GM21360 (cell line): ENCODE measurements at regions not wholly inside any gene's neighbourhood (a gene's known extent, or its start where the extent isn't known, plus 50 kb on each side); places are given as distances from the start of the nearest gene placed in this dataset.
"Not testable (repeated sequence)": the region's sequence is repeated elsewhere in the genome, so short reads cannot be mapped to it uniquely, and the experiment has no call there.

Experiments
- ATAC-seq: cut with Tn5 transposase; IDR thresholded peaks from one replicate; pipeline ENCODE4 v1.9.1; 2021; ENCODE audit warnings: mild to moderate bottlenecking, moderate library complexity; ENCODE audit not compliant: unreplicated experiment

DNA sequence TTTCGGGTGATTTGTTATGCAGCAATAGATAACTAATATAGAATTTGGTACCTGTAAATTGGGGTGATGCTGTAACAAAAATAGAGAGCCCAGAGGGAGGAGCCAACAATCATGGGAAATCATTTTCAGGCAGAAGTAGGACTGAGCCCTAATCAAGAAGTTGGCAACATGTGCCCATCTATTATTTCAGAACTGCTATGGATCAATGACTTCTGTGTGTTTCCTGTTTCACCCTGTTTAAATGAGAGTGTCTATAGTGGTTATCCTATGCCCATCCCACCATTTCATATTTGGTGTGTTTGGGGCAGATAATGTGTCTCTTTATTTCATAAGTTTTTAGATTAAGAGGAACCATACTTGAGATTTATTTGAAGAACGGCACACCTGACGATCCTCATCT is 330.8 kb upstream of the CITED2 start:
- no peak for ATAC-seq

DNA sequence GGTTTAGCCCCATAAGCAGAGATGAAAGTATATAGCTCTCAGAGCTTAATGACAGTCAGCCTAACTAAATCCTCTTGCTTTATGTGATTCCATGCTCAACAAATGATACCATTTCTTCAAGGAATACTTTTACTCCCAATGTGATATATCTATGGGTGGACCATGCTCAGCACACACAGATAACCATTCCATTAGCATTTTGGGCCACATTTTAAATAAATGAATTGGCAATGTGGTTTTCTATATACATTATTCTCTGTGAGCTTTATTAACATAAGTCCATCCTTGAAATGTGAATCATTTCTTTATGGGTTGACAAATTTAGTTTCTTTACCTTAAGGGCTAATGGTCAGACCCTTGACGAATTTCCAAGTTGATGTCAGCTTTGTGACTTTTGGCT is 329.3 kb upstream of the CITED2 start:
- ATAC-seq, result no peak

DNA sequence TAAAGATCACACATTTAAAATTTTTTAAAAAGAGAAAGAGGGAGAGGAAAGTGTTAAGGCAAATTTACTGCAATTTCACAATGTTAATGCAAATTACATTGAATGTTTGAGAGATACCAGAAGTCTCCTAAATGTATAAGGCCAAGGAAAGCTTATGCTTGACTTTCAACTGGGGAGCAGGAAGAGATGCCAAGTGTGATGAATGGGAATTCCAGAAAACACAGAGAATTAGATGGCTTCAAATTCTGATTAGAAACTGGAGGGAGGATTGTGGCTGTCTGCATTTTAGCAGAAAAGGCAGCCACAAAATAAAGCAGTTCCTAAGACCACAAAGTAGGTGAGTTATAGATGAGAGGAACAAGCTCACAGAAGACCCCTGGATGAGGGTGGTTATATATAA is 328.3 kb upstream of the CITED2 start:
- ATAC-seq, result no peak

DNA sequence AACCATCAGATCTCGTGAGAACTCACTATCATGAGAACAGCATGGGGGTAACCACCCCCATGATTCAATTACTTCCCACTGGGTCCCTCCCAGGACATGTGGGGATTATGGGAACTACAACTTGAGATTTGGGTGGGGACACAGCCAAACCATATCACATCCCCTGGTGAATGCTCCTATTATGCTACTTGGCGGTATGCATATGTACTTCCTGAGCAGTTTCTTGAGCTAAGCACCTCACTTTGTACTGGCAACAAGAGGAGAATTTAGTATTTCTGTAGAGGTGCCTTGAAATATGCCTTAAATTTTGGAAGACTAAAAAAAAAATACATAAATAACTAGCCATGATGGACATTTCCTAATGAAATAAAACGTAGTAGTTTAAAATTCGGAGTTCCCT is 327.2 kb upstream of the CITED2 start:
- no peak for ATAC-seq

DNA sequence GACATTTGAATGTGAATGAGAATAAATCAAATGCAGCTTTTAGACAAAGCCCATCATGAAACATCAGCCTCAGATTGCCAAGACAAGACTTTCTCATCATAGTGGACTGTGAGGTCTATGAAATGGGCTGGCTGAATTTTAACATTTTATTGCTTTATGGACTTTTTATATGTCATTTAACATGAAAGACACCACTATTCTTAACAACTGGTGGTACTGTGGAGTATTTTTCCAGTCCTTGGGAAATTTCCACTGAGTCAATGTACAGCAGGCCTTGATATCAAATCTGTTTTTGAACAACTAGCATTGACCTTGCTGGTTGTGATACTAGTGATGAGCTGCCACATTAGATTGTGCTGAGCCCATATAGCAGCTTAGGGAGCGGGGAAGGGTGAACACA is 326.6 kb upstream of the CITED2 start:
- ATAC-seq, result no peak

DNA sequence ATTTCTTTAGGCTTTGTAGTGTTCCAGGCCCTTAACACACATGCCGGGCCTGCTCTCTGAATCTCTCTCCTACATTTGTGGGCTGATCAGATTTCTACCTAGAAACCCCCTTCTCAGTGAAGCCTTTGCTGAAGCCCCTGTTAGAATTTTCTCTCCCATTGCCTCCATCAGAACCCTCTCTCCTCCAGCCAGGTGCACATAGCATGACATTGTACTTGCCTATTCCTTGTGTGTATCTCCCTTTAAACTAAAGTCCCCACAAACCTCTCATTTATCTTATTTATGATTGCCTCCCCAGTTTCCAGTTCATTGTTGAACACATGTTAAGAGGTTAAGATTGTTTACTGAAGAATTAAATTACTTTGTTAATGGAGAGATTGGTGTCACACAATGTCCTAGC is 325.5 kb upstream of the CITED2 start:
- no peak for ATAC-seq

DNA sequence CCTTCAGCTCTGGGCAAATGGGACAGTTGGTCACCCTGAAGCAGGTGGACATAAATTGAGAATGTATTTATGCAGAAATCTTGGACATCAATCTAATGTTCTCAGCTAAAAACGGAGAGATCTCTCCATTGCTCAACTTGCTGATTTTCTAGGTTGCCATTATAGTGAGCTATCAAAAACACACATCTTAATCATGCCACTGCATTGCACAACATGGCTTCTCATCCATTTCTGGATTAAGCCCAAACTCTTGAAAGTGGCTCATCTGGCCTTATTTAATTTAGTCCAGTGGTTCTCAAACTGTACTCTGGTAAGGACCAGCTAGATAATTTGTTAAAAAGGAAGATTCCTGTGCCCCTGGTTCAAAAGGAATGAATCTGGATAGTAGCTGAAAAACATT is 324.9 kb upstream of the CITED2 start:
- ATAC-seq, result no peak

DNA sequence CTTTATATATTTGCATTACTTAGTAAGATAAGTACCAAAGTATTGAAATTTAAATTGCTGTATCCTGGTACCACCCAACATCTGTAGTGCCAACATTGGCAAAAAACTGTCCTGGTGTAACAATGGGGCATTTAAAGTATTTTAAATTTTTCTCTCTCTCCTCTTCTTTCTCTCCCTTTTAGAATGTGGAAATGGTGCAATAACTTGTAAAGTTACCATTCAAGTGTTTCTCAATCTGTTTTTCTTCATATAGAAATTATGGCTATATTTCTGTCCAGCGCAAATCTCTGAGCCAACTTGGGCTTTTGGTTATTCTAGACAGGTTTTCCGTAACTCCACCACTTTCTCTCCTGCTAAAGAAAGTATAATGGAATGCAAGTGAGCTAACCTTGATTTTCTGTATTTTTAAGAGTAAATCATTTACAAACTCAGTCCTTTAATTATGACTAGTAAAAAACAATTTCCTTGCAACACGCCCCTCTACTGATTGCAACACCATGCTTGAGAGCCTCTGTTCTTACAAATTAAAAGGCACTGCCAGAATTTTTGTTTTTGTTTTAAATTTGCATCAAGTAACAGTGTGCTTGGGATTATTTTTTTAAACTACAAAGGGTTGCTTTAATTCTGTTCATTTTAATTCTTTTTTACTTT is 324.2 kb upstream of the CITED2 start:
- ATAC-seq, result no peak

DNA sequence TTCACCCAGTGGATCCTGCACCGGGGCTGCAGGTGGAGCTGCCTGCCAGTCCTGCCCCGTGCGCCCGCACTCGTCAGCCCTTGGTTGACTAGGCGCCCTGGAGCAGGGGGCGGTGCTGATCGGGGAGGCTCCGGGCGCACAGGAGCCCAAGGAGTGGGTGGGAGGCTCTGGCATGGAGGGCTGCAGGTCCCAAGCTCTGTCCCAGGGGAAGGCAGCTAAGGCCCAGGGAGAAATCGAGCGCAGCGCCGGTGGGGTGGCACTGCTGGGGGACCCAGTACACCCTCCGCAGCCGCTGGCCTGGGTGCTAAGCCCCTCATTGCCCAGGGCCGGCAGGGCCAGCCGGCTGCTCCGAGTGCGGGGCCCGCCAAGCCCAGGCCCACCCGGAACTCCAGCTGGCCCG is 323.4 kb upstream of the CITED2 start:
- not testable (repeated sequence) for ATAC-seq

DNA sequence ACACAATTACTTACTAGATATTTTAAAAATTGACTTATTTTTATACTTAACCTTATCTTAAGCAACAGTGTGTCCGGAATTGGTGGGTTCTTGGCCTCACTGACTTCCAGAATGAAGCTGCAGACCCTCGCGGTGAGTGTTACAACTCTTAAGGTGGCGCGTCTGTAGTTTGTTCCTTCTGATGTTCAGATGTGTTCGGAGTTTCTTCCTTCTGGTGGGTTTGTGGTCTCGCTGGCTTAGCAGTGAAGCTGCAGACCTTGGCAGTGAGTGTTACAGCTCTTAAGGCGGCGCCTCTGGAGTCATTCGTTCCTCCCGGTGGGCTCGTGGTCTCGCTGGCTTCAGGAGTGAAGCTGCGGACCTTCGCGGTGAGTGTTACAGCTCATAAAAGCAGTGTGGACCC is 322.5 kb upstream of the CITED2 start:
- not testable (repeated sequence) for ATAC-seq

DNA sequence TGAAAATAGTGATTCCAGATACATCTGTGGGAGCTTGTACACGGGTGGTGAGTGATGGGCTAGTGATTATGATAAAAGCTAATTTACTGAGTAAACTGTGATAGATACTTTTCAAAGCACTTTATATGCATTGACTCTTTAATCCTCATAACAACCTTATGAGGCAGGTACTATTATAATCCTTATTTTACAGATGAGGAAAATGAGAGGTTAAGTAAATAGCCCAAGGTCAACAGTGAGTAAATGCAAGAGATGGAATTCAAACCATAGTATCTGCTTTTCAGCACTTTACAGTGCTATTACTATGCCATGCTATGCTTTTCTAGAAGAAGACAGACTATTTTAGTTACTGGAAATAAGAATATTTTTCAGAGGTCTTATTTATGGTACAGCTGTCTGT is 320.9 kb upstream of the CITED2 start:
- no peak for ATAC-seq

DNA sequence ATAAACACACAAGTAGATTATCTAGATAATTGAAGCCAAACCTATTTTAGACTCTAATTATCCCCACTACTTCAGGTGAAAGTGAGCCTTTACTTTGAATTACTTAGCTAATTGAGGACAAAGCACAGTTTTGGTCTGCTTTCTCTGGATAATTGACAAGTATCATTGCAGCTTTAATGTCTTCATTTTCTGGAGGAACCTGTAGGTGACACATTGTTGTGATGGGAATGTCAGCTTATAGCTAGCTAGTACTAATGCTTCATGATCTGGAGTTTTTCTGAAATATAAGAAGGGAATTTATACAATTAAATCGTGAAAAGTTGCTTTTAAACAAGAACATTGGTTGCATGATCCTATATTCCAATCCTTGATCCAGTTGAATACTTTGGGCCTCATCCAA is 319.3 kb upstream of the CITED2 start:
- no peak for ATAC-seq

DNA sequence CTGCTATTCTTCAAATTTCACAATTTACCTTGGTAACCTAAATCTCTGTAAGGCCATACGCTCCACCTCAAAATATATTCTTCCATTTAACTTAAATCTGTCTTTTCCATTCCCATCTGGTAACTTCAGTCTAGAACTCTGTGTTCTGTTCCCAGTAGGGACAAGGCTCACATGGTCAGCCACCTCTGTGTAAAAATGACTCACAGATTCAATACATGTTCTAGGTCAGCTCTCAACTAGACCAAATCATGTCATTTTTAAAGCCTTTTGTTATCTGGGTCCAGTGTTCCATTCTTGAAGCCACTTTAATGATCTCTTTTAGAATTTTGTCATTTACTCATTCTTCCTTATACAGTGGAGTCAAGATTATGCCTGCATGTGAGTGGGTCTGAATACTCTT is 315.6 kb upstream of the CITED2 start:
- no peak for ATAC-seq

DNA sequence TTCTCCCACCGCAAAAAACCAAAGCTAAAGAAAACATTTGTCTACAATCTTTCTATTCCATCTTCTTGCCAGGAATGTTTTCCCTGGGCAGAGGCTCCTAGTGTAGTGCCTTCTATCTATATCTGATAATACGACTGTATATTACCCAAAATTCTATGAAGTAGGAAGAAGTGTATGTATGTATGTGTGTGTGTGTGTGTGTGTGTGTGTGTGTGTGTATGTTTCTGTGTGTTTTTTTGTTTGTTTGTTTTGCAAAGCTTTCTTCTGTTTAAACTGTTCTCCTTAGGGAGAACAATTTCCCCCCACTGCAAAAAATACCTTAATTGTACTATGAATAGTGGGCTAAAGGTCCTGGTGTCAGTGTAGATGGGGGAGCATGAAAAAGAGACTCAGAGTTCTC is 312.6 kb upstream of the CITED2 start:
- no peak for ATAC-seq

DNA sequence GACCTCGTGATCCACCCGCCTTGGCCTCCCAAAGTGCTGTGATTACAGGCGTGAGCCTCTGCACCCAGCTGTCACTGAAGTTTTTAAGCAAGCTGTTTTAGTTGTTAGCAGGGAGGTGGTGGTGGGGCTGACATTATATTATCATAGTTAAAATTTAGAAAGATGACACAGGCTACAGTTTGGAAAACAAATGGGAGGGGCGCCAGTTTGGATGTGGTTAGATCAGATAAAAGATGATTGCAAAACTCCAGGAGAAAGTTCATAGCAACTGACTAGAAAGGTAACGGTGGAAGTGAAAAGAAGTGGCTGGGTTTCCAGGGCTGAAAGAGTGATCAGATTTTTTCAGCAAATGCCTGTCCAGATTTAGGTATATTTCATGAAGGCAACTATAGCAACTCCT is 311.9 kb upstream of the CITED2 start:
- no peak for ATAC-seq

DNA sequence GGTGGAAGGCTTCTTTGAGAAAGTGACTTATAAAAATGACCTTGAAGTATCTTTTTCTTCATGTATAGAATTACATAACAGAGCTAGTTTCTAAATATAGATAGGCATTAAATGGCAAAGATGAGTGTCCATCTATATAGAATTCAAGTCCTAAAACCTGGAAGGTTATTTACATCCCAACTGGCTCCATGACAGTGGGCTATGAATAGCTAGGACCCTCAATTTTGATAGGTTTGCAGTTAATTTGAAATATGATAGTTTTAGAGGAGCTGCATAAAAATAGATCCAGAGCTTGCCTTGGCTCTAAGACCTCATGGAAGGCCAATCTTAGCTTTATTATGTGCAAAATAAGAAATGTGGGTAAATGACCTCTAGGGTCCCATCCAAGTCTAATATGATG is 310.6 kb upstream of the CITED2 start:
- ATAC-seq, result no peak

DNA sequence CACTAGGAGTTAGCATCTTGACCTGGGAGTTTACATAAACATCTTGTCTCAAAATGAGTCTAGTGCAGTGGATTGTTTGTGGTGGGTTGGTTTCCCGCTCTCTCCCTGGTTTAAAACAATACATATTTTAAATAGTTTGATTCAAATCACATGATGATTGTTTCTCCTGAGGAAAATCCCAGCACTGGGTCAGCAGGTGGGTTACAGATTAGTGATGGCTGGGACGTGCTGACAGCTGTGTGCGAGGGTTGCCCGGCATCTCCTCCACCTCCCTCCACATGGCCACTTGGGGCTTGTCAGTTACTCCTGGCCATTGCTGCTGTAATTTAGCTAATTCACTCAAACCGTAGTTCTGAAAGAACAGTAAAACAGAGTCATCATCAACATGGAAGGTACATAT is 306.4 kb upstream of the CITED2 start:
- ATAC-seq, result no peak

DNA sequence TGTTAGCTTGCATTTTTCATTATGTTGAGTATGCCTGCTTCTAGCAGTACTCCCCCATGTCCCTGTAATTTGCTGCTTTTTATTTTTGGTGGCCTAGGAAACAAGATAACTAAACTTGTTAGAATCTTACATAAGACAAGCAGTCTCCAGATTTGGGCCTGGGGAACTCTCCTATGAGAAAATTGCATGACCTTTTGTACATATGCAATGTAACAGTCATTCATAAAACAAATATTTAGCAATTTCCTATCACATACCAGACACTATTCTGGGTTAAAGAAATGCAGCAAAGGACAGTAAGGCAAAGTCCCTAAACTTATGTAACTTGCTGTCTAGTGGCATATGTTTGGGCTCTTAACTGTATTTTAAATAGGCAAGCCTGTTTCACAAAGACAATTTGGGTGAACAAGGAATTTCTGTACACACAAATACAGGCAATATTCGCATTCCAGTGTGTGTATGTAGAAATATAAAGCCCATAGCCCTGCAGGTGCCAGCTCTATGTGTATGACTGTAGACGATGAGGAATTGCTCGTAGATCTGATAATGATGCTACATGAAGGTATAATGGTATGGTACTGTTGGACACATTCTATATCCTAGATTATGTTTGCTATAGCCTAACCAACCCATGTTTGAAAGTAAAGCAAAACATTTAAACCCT is 305.2 kb upstream of the CITED2 start:
- ATAC-seq, result no peak

DNA sequence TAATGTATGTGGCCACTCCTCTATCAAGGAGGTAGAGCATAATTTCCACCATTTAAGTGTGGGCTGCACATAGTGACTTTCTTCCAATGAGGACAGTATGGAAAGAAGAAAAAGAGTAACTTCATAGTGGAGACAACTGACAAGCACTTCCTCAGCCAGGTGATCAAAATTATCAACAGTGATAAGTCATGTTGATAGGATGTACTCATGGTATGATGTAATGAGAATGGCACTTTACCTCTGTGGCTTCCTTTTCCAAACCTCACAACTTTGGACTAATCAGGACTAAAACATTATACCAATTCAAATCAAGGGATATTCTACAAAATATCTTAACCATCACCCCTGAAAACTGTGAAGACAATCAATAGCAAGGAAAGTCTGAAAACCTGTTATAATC is 302.3 kb upstream of the CITED2 start:
- ATAC-seq, result no peak

DNA sequence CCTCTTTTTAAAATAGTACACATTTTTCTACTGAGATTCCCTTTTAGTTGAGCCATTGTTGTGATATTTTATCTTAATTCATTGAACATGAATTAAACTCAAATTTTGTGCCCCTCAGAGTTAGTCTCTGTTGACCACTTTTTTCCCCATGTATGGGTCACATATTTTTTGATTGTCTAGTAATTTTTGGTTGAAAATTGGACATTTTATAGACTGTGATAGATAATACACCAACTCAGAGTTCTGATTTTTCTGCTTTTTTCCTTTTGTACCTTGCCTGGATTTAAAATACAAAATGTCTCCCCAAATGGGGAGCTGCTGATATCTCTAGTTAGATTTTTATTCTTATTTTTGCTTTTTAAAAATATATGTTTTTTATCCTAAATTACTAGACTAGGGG is 291.8 kb upstream of the CITED2 start:
- ATAC-seq, result no peak

DNA sequence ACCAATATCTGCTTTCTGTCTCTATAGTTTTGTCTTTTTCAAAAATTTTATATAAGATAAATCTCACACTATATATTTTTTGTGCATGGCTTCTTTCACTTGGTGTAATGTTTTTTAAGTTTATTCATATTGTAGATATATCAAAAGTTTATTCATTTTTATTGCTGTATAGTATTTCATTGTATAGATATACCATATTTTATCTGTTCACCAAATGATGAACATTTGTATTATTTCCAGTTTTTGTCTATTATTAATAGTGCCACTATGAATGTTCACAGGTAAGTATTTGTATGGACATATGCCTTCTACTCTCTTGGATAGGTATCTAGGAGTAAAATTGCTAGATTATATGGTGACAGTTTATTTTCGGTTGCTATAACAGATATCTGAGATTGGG is 289.5 kb upstream of the CITED2 start:
- ATAC-seq, result no peak

DNA sequence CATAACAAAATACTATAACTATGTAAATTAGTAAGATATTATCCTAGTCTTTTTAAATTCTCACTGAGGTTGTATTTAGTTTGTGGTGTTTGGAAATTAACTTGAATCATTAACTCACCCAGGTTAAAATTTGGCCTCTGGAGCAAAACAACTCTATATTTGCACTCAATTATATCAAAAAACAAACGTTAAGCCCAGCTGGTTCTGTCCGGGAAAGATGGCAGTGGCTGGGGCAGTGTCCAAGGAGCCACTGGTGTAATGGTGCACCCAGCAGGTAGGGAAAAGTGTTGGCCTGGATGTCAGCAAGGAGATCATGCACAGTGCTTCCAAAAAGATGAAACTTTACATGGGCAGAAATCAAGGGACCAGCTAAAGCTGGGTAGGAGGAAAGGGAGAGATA is 285.3 kb upstream of the CITED2 start:
- no peak for ATAC-seq

DNA sequence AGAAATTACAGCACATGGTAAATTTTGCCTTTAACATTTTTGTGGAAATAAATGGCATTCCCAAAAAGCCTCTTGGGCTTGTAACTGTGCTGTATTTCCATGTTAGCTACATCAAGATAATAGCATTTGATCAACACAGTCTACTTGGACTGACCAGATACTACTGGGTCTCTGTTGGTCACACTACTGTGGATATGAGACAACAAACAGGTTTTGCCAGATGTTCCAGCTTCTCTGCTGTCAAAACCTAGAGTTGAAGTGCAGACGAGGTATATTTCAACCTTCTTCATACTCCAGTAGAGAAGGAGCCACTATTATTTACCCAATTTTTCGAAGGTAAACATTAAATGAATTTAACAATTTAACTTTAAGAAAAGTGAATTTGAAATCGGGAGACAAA is 284.7 kb upstream of the CITED2 start:
- no peak for ATAC-seq
